Coronary artery (tissue), 2 donors: ENCODE measurements at regions not wholly inside any gene's neighbourhood (a gene's known extent, or its start where the extent isn't known, plus 50 kb on each side); places are given as distances from the start of the nearest gene placed in this dataset.
"Not testable (repeated sequence)": the region's sequence is repeated elsewhere in the genome, so short reads cannot be mapped to it uniquely, and the experiment has no call there.

ENCODE experiments used
- DNase-seq: peaks from one replicate; pipeline ENCODE4 v3.0.0-alpha.2; 2017; ENCODE audit warnings: low spot score
- H3K27ac ChIP-seq, 2 donors: fragments of 200-600 bp; sonication (generic); one replicate each; pipeline ENCODE4 v1.5.1; 2016 to 2019
- H3K4me3 ChIP-seq: fragments of 200-600 bp; sonication (generic); 2 replicates; pipeline ENCODE4 v1.5.1; 2016; ENCODE audit warnings: mild to moderate bottlenecking, moderate library complexity
- TF ChIP-seq, protein P1 (sequence below): fragments of 200-600 bp; sonication (generic); IDR thresholded peaks from one replicate; pipeline ENCODE4 v1.5.1; 2019; ENCODE audit warnings: antibody characterized with exemption

GRCh38 chr4:147151763-147152162, 206.1 kb upstream of the TTC29 start:
- DNase-seq: no peak
- Histone ChIP-seq H3K27ac (no peak overlapping the region), H3K4me3 (no peak overlapping the region)
- TF ChIP-seq, protein P1, sequence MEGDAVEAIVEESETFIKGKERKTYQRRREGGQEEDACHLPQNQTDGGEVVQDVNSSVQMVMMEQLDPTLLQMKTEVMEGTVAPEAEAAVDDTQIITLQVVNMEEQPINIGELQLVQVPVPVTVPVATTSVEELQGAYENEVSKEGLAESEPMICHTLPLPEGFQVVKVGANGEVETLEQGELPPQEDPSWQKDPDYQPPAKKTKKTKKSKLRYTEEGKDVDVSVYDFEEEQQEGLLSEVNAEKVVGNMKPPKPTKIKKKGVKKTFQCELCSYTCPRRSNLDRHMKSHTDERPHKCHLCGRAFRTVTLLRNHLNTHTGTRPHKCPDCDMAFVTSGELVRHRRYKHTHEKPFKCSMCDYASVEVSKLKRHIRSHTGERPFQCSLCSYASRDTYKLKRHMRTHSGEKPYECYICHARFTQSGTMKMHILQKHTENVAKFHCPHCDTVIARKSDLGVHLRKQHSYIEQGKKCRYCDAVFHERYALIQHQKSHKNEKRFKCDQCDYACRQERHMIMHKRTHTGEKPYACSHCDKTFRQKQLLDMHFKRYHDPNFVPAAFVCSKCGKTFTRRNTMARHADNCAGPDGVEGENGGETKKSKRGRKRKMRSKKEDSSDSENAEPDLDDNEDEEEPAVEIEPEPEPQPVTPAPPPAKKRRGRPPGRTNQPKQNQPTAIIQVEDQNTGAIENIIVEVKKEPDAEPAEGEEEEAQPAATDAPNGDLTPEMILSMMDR: no peak

GRCh38 chr4:147157860-147158701, 212.4 kb upstream of the TTC29 start:
- H3K4me3 ChIP-seq: peak overlapping the region; percentile 71
- H3K27ac ChIP-seq: peak overlapping the region; percentile 69 to 71
- TF ChIP-seq, protein P1: no peak
- DNase-seq: no peak

GRCh38 chr4:147160908-147161513, 215.3 kb upstream of the TTC29 start:
- H3K27ac ChIP-seq: no peak overlapping the region
- DNase-seq: no peak
- H3K4me3 ChIP-seq: no peak overlapping the region
- TF ChIP-seq, protein P1: peak; percentile 43

GRCh38 chr4:147163311-147163710, 217.6 kb upstream of the TTC29 start:
- H3K4me3 ChIP-seq: no peak overlapping the region
- DNase-seq: no peak
- TF ChIP-seq, protein P1: no peak
- H3K27ac ChIP-seq: no peak overlapping the region

DNA sequence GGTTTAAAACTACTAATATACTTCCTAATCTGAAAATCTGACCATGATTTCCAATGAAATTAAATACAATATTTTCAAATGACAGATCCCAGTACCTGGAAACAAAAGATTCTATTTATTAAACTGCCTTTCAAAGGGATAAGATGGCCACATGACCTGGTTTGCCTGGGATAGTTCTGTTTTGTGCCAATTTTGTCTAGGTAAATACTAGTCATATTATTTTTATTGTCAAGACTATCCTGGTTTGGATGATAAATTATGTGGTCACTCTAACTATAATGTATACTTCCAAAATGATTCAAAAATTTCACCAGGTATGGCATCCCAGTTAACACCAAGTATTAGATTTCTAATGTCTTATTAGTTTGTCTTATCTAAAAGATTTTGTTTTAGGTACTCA, 222.5 kb upstream of the TTC29 start:
- H3K27ac ChIP-seq, DNase-seq, H3K4me3 ChIP-seq: not testable (repeated sequence)

GRCh38 chr4:147173322-147173721, 227.7 kb upstream of the TTC29 start:
- H3K4me3 ChIP-seq: no peak overlapping the region
- DNase-seq: no peak
- TF ChIP-seq, protein P1: no peak
- H3K27ac ChIP-seq: no peak overlapping the region

DNA sequence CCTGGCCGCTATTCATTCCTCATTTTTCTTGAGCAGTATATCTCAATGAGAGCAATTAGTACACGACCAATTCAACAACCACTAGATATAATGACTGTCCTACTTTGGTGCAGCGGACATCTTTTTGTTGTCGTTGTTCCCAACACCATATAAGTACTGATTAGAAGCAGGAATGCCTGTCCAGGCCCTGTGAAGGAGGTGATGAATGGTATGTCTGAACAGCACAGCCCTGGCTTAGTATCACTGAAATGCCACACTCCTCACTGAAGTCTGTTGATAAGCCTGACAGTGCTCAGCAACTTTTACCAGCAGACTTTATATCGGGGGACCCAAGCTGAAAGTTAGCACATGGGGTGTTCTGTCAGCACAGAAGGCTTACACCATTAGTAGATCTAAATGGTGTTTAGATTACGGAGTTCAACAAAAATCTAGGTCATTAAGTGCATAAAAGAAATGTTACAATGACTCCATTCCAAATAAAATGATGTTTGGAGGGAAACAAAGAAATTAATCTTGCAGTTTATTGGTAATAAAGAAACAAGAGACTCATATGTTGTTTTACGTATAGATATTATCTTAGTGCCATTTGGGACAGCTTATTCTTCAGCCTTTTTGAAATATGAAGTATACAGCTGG, 228.3 kb upstream of the TTC29 start:
- Histone ChIP-seq H3K4me3 (no peak overlapping the region), H3K27ac (no peak overlapping the region)
- DNase-seq: no peak
- TF ChIP-seq, protein P1: no peak
